ENCODE measurements at regions not wholly inside any gene's neighbourhood (a gene's known extent, or its start where the extent isn't known, plus 50 kb on each side); places are given as distances from the start of the nearest gene placed in this dataset.

- DNase-seq: no peak
- Histone ChIP-seq H3K9ac (ENCODE audit: low read length) (no peak overlapping the region), H3K4me1 (ENCODE audit: low read length) (no peaks in the 10 kb centered on the region), H3K4me3 (ENCODE audit: low read length) (no peak overlapping the region), H4K20me1 (ENCODE audit: insufficient read depth, low read depth, low read length) (no peaks in the 10 kb centered on the region), H3K27ac (ENCODE audit: low read length) (no peak overlapping the region), H3K36me3 (ENCODE audit: insufficient read depth, low read length) (no peaks in the 10 kb centered on the region), H2AFZ (ENCODE audit: low read length) (no peak overlapping the region), H3K9me3 (ENCODE audit: low read length) (peaks cover 6% of the 10 kb centered on the region), H3K9me2 (replicated peaks; ENCODE audit: insufficient read depth, low read length) (no peaks in the 10 kb centered on the region), H3K27me3 (ENCODE audit: low read length) (0 out of 2 replicates have a peak, but pooled peaks cover 2% of the 10 kb centered on the region), H3K79me2 (ENCODE audit: low read length) (no peaks in the 10 kb centered on the region), H3K4me2 (ENCODE audit: low read depth, low read length, poor library complexity, severe bottlenecking) (no peak overlapping the region)
These were observed 530.3 kb downstream of the BRD1 start for GRCh38 chr22:49297286-49297870.

- H3K36me3 ChIP-seq (ENCODE audit: insufficient read depth, low read length): no peaks in the 10 kb centered on the region
- H3K9me2 ChIP-seq (replicated peaks; ENCODE audit: insufficient read depth, low read length): no peaks in the 10 kb centered on the region
These were observed 531.1 kb downstream of the BRD1 start for GRCh38 chr22:49296561-49296960.

GRCh38 chr22:49295851-49296560 is 531.7 kb downstream of the BRD1 start:
- Histone ChIP-seq H4K20me1 (ENCODE audit: insufficient read depth, low read depth, low read length) (no peaks in the 10 kb centered on the region), H3K27ac (ENCODE audit: low read length) (no peak overlapping the region), H3K79me2 (ENCODE audit: low read length) (no peaks in the 10 kb centered on the region), H3K27me3 (ENCODE audit: low read length) (0 out of 2 replicates have a peak, but pooled peaks cover 2% of the 10 kb centered on the region), H3K4me3 (ENCODE audit: low read length) (no peak overlapping the region), H3K9ac (ENCODE audit: low read length) (no peak overlapping the region), H2AFZ (ENCODE audit: low read length) (no peak overlapping the region), H3K4me1 (ENCODE audit: low read length) (no peaks in the 10 kb centered on the region), H3K4me2 (ENCODE audit: low read depth, low read length, poor library complexity, severe bottlenecking) (no peak overlapping the region), H3K36me3 (ENCODE audit: insufficient read depth, low read length) (no peaks in the 10 kb centered on the region), H3K9me3 (ENCODE audit: low read length) (peaks cover 6% of the 10 kb centered on the region), H3K9me2 (replicated peaks; ENCODE audit: insufficient read depth, low read length) (no peaks in the 10 kb centered on the region)
- DNase-seq: no peak

More at GRCh38 chr22:49296561-49296960, 531.1 kb downstream of the BRD1 start:
- Histone ChIP-seq H3K4me2 (ENCODE audit: low read depth, low read length, poor library complexity, severe bottlenecking) (no peak overlapping the region), H2AFZ (ENCODE audit: low read length) (no peak overlapping the region), H3K9ac (ENCODE audit: low read length) (no peak overlapping the region), H3K79me2 (ENCODE audit: low read length) (no peaks in the 10 kb centered on the region), H3K27ac (ENCODE audit: low read length) (no peak overlapping the region), H3K9me3 (ENCODE audit: low read length) (peaks cover 6% of the 10 kb centered on the region), H3K27me3 (ENCODE audit: low read length) (0 out of 2 replicates have a peak, but pooled peaks cover 2% of the 10 kb centered on the region), H4K20me1 (ENCODE audit: insufficient read depth, low read depth, low read length) (no peaks in the 10 kb centered on the region), H3K4me1 (ENCODE audit: low read length) (no peaks in the 10 kb centered on the region), H3K4me3 (ENCODE audit: low read length) (no peak overlapping the region)
- no peak for DNase-seq

- peaks cover 6% of the 10 kb centered on the region for H3K9me3 ChIP-seq (ENCODE audit: low read length)
- no peak for DNase-seq
- H3K4me3 ChIP-seq (ENCODE audit: low read length): no peak overlapping the region
- no peaks in the 10 kb centered on the region for H4K20me1 ChIP-seq (ENCODE audit: insufficient read depth, low read depth, low read length)
- H3K36me3 ChIP-seq (ENCODE audit: insufficient read depth, low read length): no peaks in the 10 kb centered on the region
- H3K9ac ChIP-seq (ENCODE audit: low read length): no peak overlapping the region
- no peak overlapping the region for H3K4me2 ChIP-seq (ENCODE audit: low read depth, low read length, poor library complexity, severe bottlenecking)
- H3K27ac ChIP-seq (ENCODE audit: low read length): no peak overlapping the region
- H3K4me1 ChIP-seq (ENCODE audit: low read length): no peaks in the 10 kb centered on the region
- no peaks in the 10 kb centered on the region for H3K79me2 ChIP-seq (ENCODE audit: low read length)
- no peak overlapping the region for H2AFZ ChIP-seq (ENCODE audit: low read length)
- 0 out of 2 replicates have a peak, but pooled peaks cover 2% of the 10 kb centered on the region for H3K27me3 ChIP-seq (ENCODE audit: low read length)
- H3K9me2 ChIP-seq (replicated peaks; ENCODE audit: insufficient read depth, low read length): no peaks in the 10 kb centered on the region
These were observed 532.3 kb downstream of the BRD1 start for GRCh38 chr22:49295465-49295743.

- H4K20me1 ChIP-seq (ENCODE audit: insufficient read depth, low read depth, low read length): no peaks in the 10 kb centered on the region
- no peaks in the 10 kb centered on the region for H3K36me3 ChIP-seq (ENCODE audit: insufficient read depth, low read length)
- H3K27ac ChIP-seq (ENCODE audit: low read length): no peak overlapping the region
- H3K79me2 ChIP-seq (ENCODE audit: low read length): no peaks in the 10 kb centered on the region
- H3K4me2 ChIP-seq (ENCODE audit: low read depth, low read length, poor library complexity, severe bottlenecking): no peak overlapping the region
- peaks cover 6% of the 10 kb centered on the region for H3K9me3 ChIP-seq (ENCODE audit: low read length)
- H3K9me2 ChIP-seq (replicated peaks; ENCODE audit: insufficient read depth, low read length): no peaks in the 10 kb centered on the region
- no peak overlapping the region for H3K9ac ChIP-seq (ENCODE audit: low read length)
- 0 out of 2 replicates have a peak, but pooled peaks cover 2% of the 10 kb centered on the region for H3K27me3 ChIP-seq (ENCODE audit: low read length)
- H3K4me1 ChIP-seq (ENCODE audit: low read length): no peaks in the 10 kb centered on the region
- no peak overlapping the region for H3K4me3 ChIP-seq (ENCODE audit: low read length)
- no peak overlapping the region for H2AFZ ChIP-seq (ENCODE audit: low read length)
- no peak for DNase-seq
These were observed 532.8 kb downstream of the BRD1 start for GRCh38 chr22:49294656-49295464.

DNA sequence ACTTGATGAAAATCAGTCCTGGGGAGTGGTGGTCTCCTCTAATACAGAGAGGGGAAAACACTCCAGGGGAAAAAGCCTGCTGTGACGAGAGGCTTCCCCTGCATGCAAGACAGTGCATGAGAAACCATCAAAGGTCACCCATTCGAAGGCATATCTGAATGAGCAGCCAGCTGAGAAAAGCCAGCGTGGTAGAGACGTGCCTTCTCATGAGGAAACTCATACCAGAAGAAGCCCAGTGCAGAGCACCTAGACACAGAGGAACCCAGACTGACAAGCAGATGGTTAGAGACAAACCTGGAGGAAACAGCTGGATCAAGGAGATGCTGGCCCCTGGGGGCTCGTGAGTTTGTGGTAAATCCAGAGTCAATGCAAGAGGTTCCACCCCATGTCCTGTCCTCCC is 534.8 kb downstream of the BRD1 start:
- peaks cover 6% of the 10 kb centered on the region for H3K9me3 ChIP-seq (ENCODE audit: low read length)
- H3K27ac ChIP-seq (ENCODE audit: low read length): no peak overlapping the region
- H3K4me1 ChIP-seq (ENCODE audit: low read length): no peaks in the 10 kb centered on the region
- no peak overlapping the region for H3K9ac ChIP-seq (ENCODE audit: low read length)
- no peaks in the 10 kb centered on the region for H3K79me2 ChIP-seq (ENCODE audit: low read length)
- H2AFZ ChIP-seq (ENCODE audit: low read length): no peak overlapping the region
- H3K36me3 ChIP-seq (ENCODE audit: insufficient read depth, low read length): no peaks in the 10 kb centered on the region
- no peaks in the 10 kb centered on the region for H3K9me2 ChIP-seq (replicated peaks; ENCODE audit: insufficient read depth, low read length)
- H3K27me3 ChIP-seq (ENCODE audit: low read length): 0 out of 2 replicates have a peak, but pooled peaks cover 2% of the 10 kb centered on the region
- no peak overlapping the region for H3K4me2 ChIP-seq (ENCODE audit: low read depth, low read length, poor library complexity, severe bottlenecking)
- H3K4me3 ChIP-seq (ENCODE audit: low read length): no peak overlapping the region
- no peak for DNase-seq
- H4K20me1 ChIP-seq (ENCODE audit: insufficient read depth, low read depth, low read length): no peaks in the 10 kb centered on the region

DNA sequence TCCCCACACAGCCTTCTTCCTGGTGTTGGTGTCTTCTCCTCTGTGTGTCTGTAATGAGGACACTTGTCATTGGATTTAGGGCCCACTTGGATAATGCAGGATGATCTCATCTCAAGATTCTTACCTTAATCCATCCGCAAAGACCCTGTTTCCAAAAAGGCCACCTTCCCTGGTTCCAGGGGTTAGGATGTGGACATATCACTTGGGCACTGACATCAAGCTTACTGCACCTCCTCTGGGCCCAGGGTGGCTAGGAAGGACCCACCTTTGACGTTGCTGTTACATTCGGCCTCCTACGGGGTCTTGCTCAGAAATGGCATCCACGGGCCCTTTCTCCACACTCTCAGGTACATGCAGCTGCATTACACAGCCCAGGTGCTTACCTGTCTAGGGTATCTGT is 535.9 kb downstream of the BRD1 start:
- Histone ChIP-seq H4K20me1 (ENCODE audit: insufficient read depth, low read depth, low read length) (no peaks in the 10 kb centered on the region), H3K9me2 (replicated peaks; ENCODE audit: insufficient read depth, low read length) (no peaks in the 10 kb centered on the region), H3K36me3 (ENCODE audit: insufficient read depth, low read length) (no peaks in the 10 kb centered on the region), H3K4me3 (ENCODE audit: low read length) (no peak overlapping the region), H2AFZ (ENCODE audit: low read length) (no peak overlapping the region), H3K9ac (ENCODE audit: low read length) (no peak overlapping the region), H3K4me1 (ENCODE audit: low read length) (no peaks in the 10 kb centered on the region), H3K79me2 (ENCODE audit: low read length) (no peaks in the 10 kb centered on the region), H3K4me2 (ENCODE audit: low read depth, low read length, poor library complexity, severe bottlenecking) (no peak overlapping the region), H3K27ac (ENCODE audit: low read length) (no peak overlapping the region), H3K9me3 (ENCODE audit: low read length) (peaks cover 6% of the 10 kb centered on the region), H3K27me3 (ENCODE audit: low read length) (0 out of 2 replicates have a peak, but pooled peaks cover 2% of the 10 kb centered on the region)
- DNase-seq: no peak

DNA sequence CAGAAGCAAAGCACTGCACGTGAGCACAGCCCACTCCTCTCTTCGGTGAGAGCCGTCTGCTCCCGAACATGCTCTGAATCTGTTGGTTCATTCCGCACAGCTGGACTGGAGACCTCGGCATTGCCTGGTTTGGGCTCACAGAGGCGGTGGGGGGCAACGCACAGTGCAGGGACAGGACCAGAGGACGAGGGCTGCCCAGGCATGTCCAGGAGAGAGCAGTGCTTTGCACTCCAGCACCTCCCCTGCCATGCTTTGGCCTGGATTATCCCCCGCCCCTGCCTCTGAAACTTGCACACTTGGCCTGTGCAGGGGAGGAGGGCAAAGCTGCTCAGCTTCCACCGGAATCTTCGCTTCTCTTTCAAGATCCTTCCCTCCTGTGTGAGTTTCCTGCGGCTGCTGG is 536.5 kb downstream of the BRD1 start:
- Histone ChIP-seq H4K20me1 (ENCODE audit: insufficient read depth, low read depth, low read length) (no peaks in the 10 kb centered on the region), H3K36me3 (ENCODE audit: insufficient read depth, low read length) (no peaks in the 10 kb centered on the region), H3K27ac (ENCODE audit: low read length) (no peak overlapping the region), H3K4me2 (ENCODE audit: low read depth, low read length, poor library complexity, severe bottlenecking) (no peak overlapping the region), H3K9me2 (replicated peaks; ENCODE audit: insufficient read depth, low read length) (no peaks in the 10 kb centered on the region), H3K9me3 (ENCODE audit: low read length) (peaks cover 6% of the 10 kb centered on the region), H2AFZ (ENCODE audit: low read length) (no peak overlapping the region), H3K4me1 (ENCODE audit: low read length) (no peaks in the 10 kb centered on the region), H3K9ac (ENCODE audit: low read length) (no peak overlapping the region), H3K4me3 (ENCODE audit: low read length) (no peak overlapping the region), H3K27me3 (ENCODE audit: low read length) (0 out of 2 replicates have a peak, but pooled peaks cover 2% of the 10 kb centered on the region), H3K79me2 (ENCODE audit: low read length) (no peaks in the 10 kb centered on the region)
- no peak for DNase-seq

All from Karpas-422 (cell line).